PFSK-1 (cell line): ENCODE measurements at regions not wholly inside any gene's neighbourhood (a gene's known extent, or its start where the extent isn't known, plus 50 kb on each side); places are given as distances from the start of the nearest gene placed in this dataset.

Source experiments
- POLR2AphosphoS5 ChIP-seq: IDR thresholded peaks from 2 replicates; pipeline ENCODE4 v1.6.1; 2012; ENCODE audit warnings: low read depth, mild to moderate bottlenecking, control low read depth, low read length, moderate library complexity
- TF ChIP-seq, protein P1 (sequence below), 2 experiments: IDR thresholded peaks; 2 replicates each; pipeline versions ENCODE4 v1.6.1 to v1.8.0; 2011 to 2012; ENCODE audit warnings: low read depth in 2 of 2, low read length in 2 of 2, control low read depth in 1 of 2, inconsistent platforms in 1 of 2, mild to moderate bottlenecking in 1 of 2, moderate library complexity in 1 of 2; ENCODE audit not compliant: insufficient read depth in 1 of 2

DNA sequence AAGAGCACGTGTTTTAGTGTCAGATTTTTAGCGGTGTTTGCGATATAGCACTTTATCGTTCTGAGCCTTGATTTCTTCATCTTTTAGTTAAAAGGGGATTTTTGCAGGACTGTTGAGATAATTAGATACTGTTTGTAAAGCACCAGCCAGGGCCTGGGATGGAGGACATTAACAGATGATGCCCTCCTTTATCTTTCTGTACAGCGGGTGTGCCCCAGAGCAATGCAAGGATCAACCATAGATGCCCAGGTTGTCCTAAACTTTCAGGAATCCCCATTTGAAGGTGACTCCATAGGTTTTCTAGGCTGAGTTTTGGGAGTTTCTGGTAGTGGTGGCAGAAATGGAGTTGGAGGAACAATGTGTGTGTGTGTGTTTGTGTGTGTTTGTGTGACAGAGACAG, 97.0 kb upstream of the SPRED2 start:
- TF ChIP-seq POLR2AphosphoS5, result no peak
- TF ChIP-seq, protein P1, sequence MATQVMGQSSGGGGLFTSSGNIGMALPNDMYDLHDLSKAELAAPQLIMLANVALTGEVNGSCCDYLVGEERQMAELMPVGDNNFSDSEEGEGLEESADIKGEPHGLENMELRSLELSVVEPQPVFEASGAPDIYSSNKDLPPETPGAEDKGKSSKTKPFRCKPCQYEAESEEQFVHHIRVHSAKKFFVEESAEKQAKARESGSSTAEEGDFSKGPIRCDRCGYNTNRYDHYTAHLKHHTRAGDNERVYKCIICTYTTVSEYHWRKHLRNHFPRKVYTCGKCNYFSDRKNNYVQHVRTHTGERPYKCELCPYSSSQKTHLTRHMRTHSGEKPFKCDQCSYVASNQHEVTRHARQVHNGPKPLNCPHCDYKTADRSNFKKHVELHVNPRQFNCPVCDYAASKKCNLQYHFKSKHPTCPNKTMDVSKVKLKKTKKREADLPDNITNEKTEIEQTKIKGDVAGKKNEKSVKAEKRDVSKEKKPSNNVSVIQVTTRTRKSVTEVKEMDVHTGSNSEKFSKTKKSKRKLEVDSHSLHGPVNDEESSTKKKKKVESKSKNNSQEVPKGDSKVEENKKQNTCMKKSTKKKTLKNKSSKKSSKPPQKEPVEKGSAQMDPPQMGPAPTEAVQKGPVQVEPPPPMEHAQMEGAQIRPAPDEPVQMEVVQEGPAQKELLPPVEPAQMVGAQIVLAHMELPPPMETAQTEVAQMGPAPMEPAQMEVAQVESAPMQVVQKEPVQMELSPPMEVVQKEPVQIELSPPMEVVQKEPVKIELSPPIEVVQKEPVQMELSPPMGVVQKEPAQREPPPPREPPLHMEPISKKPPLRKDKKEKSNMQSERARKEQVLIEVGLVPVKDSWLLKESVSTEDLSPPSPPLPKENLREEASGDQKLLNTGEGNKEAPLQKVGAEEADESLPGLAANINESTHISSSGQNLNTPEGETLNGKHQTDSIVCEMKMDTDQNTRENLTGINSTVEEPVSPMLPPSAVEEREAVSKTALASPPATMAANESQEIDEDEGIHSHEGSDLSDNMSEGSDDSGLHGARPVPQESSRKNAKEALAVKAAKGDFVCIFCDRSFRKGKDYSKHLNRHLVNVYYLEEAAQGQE (IDR thresholded peaks at IDR 0.05; ENCODE audit: insufficient read depth in 1 of 2, low read depth in 2 of 2, low read length in 2 of 2), result no peak
